HUES64 (cell line): ENCODE measurements at regions not wholly inside any gene's neighbourhood (a gene's known extent, or its start where the extent isn't known, plus 50 kb on each side); places are given as distances from the start of the nearest gene placed in this dataset.

Experiments used
- H3K27ac ChIP-seq: 2 replicates; pipeline ENCODE4 v1.7.0; 2013; ENCODE audit warnings: low read depth, low read length, inconsistent platforms
- H3K27me3 ChIP-seq: 2 replicates; pipeline ENCODE4 v1.6.1; 2013; ENCODE audit warnings: mild to moderate bottlenecking, low read length; ENCODE audit not compliant: insufficient read depth
- H3K36me3 ChIP-seq: 2 replicates; pipeline ENCODE4 v1.6.1; 2013; ENCODE audit warnings: mild to moderate bottlenecking, low read length; ENCODE audit not compliant: insufficient read depth
- H3K4me1 ChIP-seq: 2 replicates; pipeline ENCODE4 v1.6.1; 2013; ENCODE audit warnings: mild to moderate bottlenecking, low read length, moderate library complexity; ENCODE audit not compliant: insufficient read depth
- H3K4me3 ChIP-seq: 2 replicates; pipeline ENCODE4 v1.5.1; 2013; ENCODE audit warnings: mild to moderate bottlenecking, low read length, moderate library complexity
- H3K9ac ChIP-seq: 2 replicates; pipeline ENCODE4 v1.6.1; 2013; ENCODE audit warnings: mild to moderate bottlenecking, low read depth, low read length
- H3K9me3 ChIP-seq: 2 replicates; pipeline ENCODE4 v1.6.1; 2013; ENCODE audit warnings: low read depth, low read length; ENCODE audit not compliant: insufficient read depth
- WGBS: fragments of 150-250, 120-280 bp; methylation state at CpG from one replicate; pipeline ENCODE4 v1.1.7; 2013; ENCODE audit warnings: missing lambda C conversion rate; 5-methylcytosine and 5-hydroxymethylcytosine counted together

GRCh38 chrY:12593532-12594216 is 107.4 kb upstream of the USP9Y start:
- H3K27me3 ChIP-seq = no peaks in the 10 kb centered on the region
- no peak overlapping the region for H3K9ac ChIP-seq
- WGBS = 95% methylated on average over 4 of the region's 5 CpGs
- H3K36me3 ChIP-seq = no peaks in the 10 kb centered on the region
- H3K27ac ChIP-seq = no peak overlapping the region
- no peaks in the 10 kb centered on the region for H3K4me1 ChIP-seq
- peaks cover 5% of the 10 kb centered on the region; the same call in 1 of the 2 replicates for H3K9me3 ChIP-seq
- no peak overlapping the region for H3K4me3 ChIP-seq

DNA sequence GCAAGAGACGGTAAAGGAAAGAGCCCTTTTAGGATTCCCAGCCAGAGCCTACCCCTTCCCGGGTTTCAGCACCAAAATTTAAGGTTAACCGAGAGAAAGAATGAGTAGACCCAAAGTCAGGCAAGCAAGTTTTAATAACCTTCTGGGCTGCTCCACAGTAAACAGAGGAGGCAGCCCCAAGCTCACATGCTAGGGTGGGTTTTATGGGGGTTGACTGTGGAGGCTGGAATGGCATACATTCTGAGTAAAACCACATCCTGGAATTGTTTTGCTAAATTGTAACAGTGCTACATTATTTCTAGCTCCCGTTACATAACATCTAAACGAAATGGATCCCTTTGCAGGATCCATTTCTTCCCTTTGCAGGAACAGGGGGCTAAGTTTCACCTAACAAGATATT is 102.2 kb upstream of the USP9Y start:
- no peaks in the 10 kb centered on the region for H3K9me3 ChIP-seq
- H3K36me3 ChIP-seq = no peaks in the 10 kb centered on the region
- H3K9ac ChIP-seq = no peak overlapping the region
- H3K4me1 ChIP-seq = no peaks in the 10 kb centered on the region
- H3K4me3 ChIP-seq = no peak overlapping the region
- WGBS = 75% methylated on average over 5 of the region's 5 CpGs
- H3K27ac ChIP-seq = no peak overlapping the region
- H3K27me3 ChIP-seq = no peaks in the 10 kb centered on the region

DNA sequence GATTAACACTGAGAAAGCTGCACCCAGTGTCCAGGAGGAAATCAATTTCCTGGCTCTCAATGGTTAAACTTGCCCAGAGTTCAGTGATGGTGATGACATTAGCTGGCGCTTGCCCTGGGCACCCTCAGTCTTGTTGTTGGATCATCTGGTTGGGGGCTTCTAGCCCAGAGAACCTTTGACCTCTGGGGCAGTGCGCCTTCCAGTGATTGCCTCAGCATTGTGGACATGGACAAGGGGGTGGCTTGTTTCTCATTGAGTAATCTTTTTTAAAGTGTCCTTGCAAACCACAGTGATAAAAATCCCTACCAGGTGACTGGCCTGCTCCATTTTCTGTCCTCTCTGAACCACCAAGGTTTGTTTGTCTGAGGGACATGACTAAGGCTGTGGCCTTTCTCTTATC is 95.6 kb upstream of the USP9Y start:
- Histone ChIP-seq H3K9me3 (no peaks in the 10 kb centered on the region), H3K4me3 (no peak overlapping the region), H3K9ac (no peak overlapping the region), H3K36me3 (no peaks in the 10 kb centered on the region), H3K27me3 (no peaks in the 10 kb centered on the region), H3K27ac (no peak overlapping the region), H3K4me1 (no peaks in the 10 kb centered on the region)
- 75% methylated on average over 2 of the region's 2 CpGs for WGBS

- 88% methylated on average over 1 of the region's 2 CpGs for WGBS
- no peak overlapping the region for H3K9ac ChIP-seq
- no peaks in the 10 kb centered on the region for H3K4me1 ChIP-seq
- no peaks in the 10 kb centered on the region for H3K9me3 ChIP-seq
- H3K27ac ChIP-seq = no peak overlapping the region
- no peaks in the 10 kb centered on the region for H3K27me3 ChIP-seq
- no peak overlapping the region for H3K4me3 ChIP-seq
- no peaks in the 10 kb centered on the region for H3K36me3 ChIP-seq
Observed at GRCh38 chrY:12610861-12611260, 90.2 kb upstream of the USP9Y start.

- H3K36me3 ChIP-seq = no peaks in the 10 kb centered on the region
- H3K4me1 ChIP-seq = no peaks in the 10 kb centered on the region
- H3K27ac ChIP-seq = no peak overlapping the region
- no peaks in the 10 kb centered on the region for H3K27me3 ChIP-seq
- H3K4me3 ChIP-seq = no peak overlapping the region
- H3K9me3 ChIP-seq = no peaks in the 10 kb centered on the region
- no peak overlapping the region for H3K9ac ChIP-seq
Observed at GRCh38 chrY:12615733-12616446, 85.1 kb upstream of the USP9Y start.

GRCh38 chrY:12621454-12622081 is 79.5 kb upstream of the USP9Y start:
- H3K27me3 ChIP-seq = no peaks in the 10 kb centered on the region
- 71% methylated on average over 16 of the region's 16 CpGs for WGBS
- no peak overlapping the region for H3K27ac ChIP-seq
- H3K9me3 ChIP-seq = no peaks in the 10 kb centered on the region
- H3K9ac ChIP-seq = no peak overlapping the region
- H3K4me3 ChIP-seq = no peak overlapping the region
- H3K36me3 ChIP-seq = no peaks in the 10 kb centered on the region
- H3K4me1 ChIP-seq = no peaks in the 10 kb centered on the region

- Histone ChIP-seq H3K27ac (no peak overlapping the region), H3K4me1 (no peaks in the 10 kb centered on the region), H3K36me3 (no peaks in the 10 kb centered on the region), H3K4me3 (no peak overlapping the region), H3K9me3 (no peaks in the 10 kb centered on the region), H3K9ac (no peak overlapping the region), H3K27me3 (no peaks in the 10 kb centered on the region)
- WGBS = 38% methylated on average over 1 of the region's 1 CpG
Observed at GRCh38 chrY:12623204-12623603, 77.8 kb upstream of the USP9Y start.

- WGBS = 100% methylated on average over 1 of the region's 1 CpG
- peaks cover 6% of the 10 kb centered on the region; the same call in 1 of the 2 replicates for H3K4me1 ChIP-seq
- no peak overlapping the region for H3K9ac ChIP-seq
- no peak overlapping the region for H3K4me3 ChIP-seq
- no peak overlapping the region for H3K27ac ChIP-seq
- H3K36me3 ChIP-seq = no peaks in the 10 kb centered on the region
- H3K27me3 ChIP-seq = no peaks in the 10 kb centered on the region
- H3K9me3 ChIP-seq = no peaks in the 10 kb centered on the region
Observed at GRCh38 chrY:12642986-12643385, 58.0 kb upstream of the USP9Y start.

GRCh38 chrY:12643693-12644348 is 57.2 kb upstream of the USP9Y start:
- no peak overlapping the region for H3K4me3 ChIP-seq
- H3K4me1 ChIP-seq = peaks cover 6% of the 10 kb centered on the region; the same call in 1 of the 2 replicates
- H3K36me3 ChIP-seq = no peaks in the 10 kb centered on the region
- no peak overlapping the region for H3K9ac ChIP-seq
- 77% methylated on average over 5 of the region's 5 CpGs for WGBS
- no peaks in the 10 kb centered on the region for H3K9me3 ChIP-seq
- H3K27me3 ChIP-seq = no peaks in the 10 kb centered on the region
- no peak overlapping the region for H3K27ac ChIP-seq

- Histone ChIP-seq H3K27ac (no peak overlapping the region), H3K36me3 (no peaks in the 10 kb centered on the region), H3K4me3 (no peak overlapping the region), H3K9me3 (no peaks in the 10 kb centered on the region), H3K9ac (no peak overlapping the region), H3K4me1 (no peaks in the 10 kb centered on the region), H3K27me3 (no peaks in the 10 kb centered on the region)
- 83% methylated on average over 1 of the region's 2 CpGs for whole genome bisulfite sequencing
Observed at GRCh38 chrY:12651095-12651494, 49.9 kb upstream of the USP9Y start.
